ENCODE measurements at regions not wholly inside any gene's neighbourhood (a gene's known extent, or its start where the extent isn't known, plus 50 kb on each side); places are given as distances from the start of the nearest gene placed in this dataset.

GRCh38 chr2:35080231-35080910 lies 1275.2 kb upstream of the CRIM1 start:
- no peaks in the 10 kb centered on the region for H3K9me3 ChIP-seq (replicated peaks; ENCODE audit: control insufficient read depth, insufficient read depth, low read length)
- ATAC-seq (no peak), DNase-seq (ENCODE audit: low read depth, low spot score) (no peak), FAIRE-seq (no peak)
- WGBS (ENCODE audit: insufficient coverage, insufficient replicate concordance, low lambda C conversion rate, missing lambda C conversion rate), result 12% methylated on average over 5 of the region's 5 CpGs
- no peaks in the 10 kb centered on the region for H3K79me2 ChIP-seq (ENCODE audit: control insufficient read depth, insufficient read depth, low read length)
- no peak overlapping the region for H2AFZ ChIP-seq (ENCODE audit: control insufficient read depth, low read depth, low read length)
- ChIA-PET CTCF (no interaction called here), SMC1A (ENCODE audit: uncharacterized antibody, unreplicated experiment) (interaction anchor here (0.8 to 1.2 kb wide), 2 partner anchors 12 to 142 kb away, joined by 3 read pairs; no protein-coding TSS in a partner anchor), POLR2A (no interaction called here), RAD21 (ENCODE audit: unreplicated experiment) (no interaction called here)
- intact Hi-C loops (cut with micrococcal nuclease; ENCODE audit: unreplicated experiment), result no loop called here
- TF ChIP-seq ZZZ3 (IDR thresholded peaks at IDR 0.05; ENCODE audit: control insufficient read depth, insufficient read length, low read depth) (no peak), EED (IDR thresholded peaks at IDR 0.05; ENCODE audit: low read depth) (no peak), PML (IDR thresholded peaks at IDR 0.05; ENCODE audit: low read length) (no peak), CHD1 (IDR thresholded peaks at IDR 0.05; ENCODE audit: low read depth, low read length) (no peak), HCFC1 (IDR thresholded peaks at IDR 0.05; ENCODE audit: low read length) (no peak), MTA3 (IDR thresholded peaks at IDR 0.05; ENCODE audit: borderline replicate concordance, low read length) (no peak), IRF3 (IDR thresholded peaks at IDR 0.05) (no peak), POLR2AphosphoS2 (IDR thresholded peaks at IDR 0.05; ENCODE audit: low read depth, low read length) (no peak), MTA2 (IDR thresholded peaks at IDR 0.05; ENCODE audit: low read depth) (no peak), RAD21 (IDR thresholded peaks at IDR 0.05; ENCODE audit: insufficient read depth, low read depth, low read length) (no peak), NFYA (IDR thresholded peaks at IDR 0.05; ENCODE audit: borderline replicate concordance, low read depth, low read length) (no peak), RCOR1 (conservative IDR thresholded peaks at IDR 0.05; ENCODE audit: low read depth, low read length) (no peak), PKNOX1 (IDR thresholded peaks at IDR 0.05) (no peak), GATAD2B (conservative IDR thresholded peaks at IDR 0.05; ENCODE audit: low read depth) (no peak)
- H3K4me2 ChIP-seq (ENCODE audit: control insufficient read depth, insufficient read depth), result no peak overlapping the region
- no peaks in the 10 kb centered on the region for H4K20me1 ChIP-seq (ENCODE audit: control insufficient read depth, insufficient read depth)
- H3K4me1 ChIP-seq (ENCODE audit: control insufficient read depth, insufficient read depth, low read length), result no peaks in the 10 kb centered on the region
- no peak overlapping the region for H3K4me3 ChIP-seq
- no TSS peak for BruUV-seq (replicated peaks)
- in situ Hi-C loops (cut with MboI), result no loop called here
- H3K27ac ChIP-seq (ENCODE audit: control insufficient read depth, insufficient read depth), result no peak overlapping the region
- no peaks in the 10 kb centered on the region; a peak in 1 of 4 replicates for H3K27me3 ChIP-seq (replicated peaks in 1 of 2; ENCODE audit: control insufficient read depth in 2 of 2, insufficient read depth in 2 of 2, low read length in 1 of 2)
- H3K36me3 ChIP-seq (ENCODE audit: control insufficient read depth in 2 of 2, insufficient read depth in 2 of 2, low read length in 1 of 2), result no peaks in the 10 kb centered on the region
- H3K9ac ChIP-seq (ENCODE audit: control insufficient read depth, insufficient read depth, low read length), result no peak overlapping the region

Data from GM12878 (cell line).